VCaP (cell line): ENCODE measurements at regions not wholly inside any gene's neighbourhood (a gene's known extent, or its start where the extent isn't known, plus 50 kb on each side); places are given as distances from the start of the nearest gene placed in this dataset.

ENCODE experiments used
- H3K27ac ChIP-seq: fragments of 450-650 bp; 2 replicates; pipeline ENCODE4 v1.5.1; 2017
- CTCF ChIP-seq: fragments of 450-650 bp; conservative IDR thresholded peaks from 2 replicates; pipeline ENCODE4 v1.5.1; 2017; ENCODE audit warnings: mild to moderate bottlenecking, moderate library complexity

- H3K27ac ChIP-seq = peak overlapping the region; percentile 65
- TF ChIP-seq CTCF = no peak
Measured at GRCh38 chr9:1201262-1201661, 151.1 kb downstream of the DMRT2 start.

DNA sequence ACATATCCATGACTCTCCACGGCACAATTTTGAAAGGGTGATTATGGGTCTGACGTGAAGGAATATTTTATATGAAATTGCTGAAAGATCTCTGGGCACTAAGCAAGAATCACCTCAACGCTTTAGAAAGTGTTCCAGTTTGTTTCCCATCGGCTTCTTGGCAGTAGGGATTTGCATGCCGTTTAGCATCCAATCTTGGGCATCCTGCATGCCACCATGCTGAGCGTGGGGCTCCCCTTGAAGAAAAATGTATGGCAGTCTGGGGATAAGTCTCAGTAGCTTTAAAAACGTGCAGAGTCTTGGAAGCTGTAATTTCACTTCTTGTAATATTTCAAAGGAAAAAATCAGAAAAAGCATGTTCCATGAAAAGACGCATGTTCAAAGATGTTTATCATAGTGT is 151.7 kb downstream of the DMRT2 start:
- no peak for TF ChIP-seq CTCF
- peak overlapping the region; percentile 65 for H3K27ac ChIP-seq

- H3K27ac ChIP-seq = peak overlapping the region; percentile 65; the same call in 1 of the 2 replicates
- no peak for TF ChIP-seq CTCF
Measured at GRCh38 chr9:1202512-1203280, 152.5 kb downstream of the DMRT2 start.

DNA sequence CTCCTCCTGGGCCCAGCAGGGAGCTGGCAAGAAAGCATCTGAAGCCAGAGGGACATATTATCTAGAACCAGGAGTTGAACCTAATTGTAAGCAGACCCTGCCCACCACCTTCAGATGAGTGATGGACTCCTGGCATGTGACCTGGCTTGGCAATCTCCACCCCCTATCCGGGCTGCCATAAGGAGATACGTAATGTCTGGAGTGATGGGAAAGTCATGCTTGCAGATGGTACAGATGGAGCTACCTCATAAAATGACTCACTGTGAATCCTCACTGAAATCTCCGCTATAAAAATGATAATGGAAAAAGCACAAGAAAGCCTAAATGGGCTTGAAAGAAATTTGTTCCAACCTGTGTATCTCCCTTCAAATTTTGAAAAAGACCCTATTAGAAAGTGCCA is 157.5 kb downstream of the DMRT2 start:
- H3K27ac ChIP-seq = no peak overlapping the region
- no peak for TF ChIP-seq CTCF

DNA sequence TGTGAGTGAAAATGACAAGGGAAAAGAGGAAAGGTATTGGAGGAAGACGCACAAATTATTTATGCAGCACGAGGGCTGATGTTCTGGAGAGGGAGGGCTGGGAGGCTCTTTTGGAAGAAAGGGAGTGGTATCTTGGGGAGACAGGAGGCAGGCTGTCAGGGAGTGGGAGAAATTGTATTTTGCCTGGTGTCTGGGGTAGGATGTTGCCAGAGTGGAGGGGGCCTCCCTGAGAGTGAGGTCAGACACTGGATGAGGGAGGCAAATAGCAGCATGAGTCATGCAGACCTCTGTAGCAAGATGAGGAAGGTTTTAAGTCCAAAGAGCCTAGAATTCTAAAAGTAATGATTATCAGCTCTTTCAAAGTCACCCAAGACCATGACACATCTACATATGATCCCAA is 158.0 kb downstream of the DMRT2 start:
- TF ChIP-seq CTCF = no peak
- no peak overlapping the region for H3K27ac ChIP-seq

GRCh38 chr9:1210954-1211353 is 160.8 kb downstream of the DMRT2 start:
- H3K27ac ChIP-seq = no peak overlapping the region
- no peak for TF ChIP-seq CTCF

GRCh38 chr9:1216532-1216931 is 166.4 kb downstream of the DMRT2 start:
- TF ChIP-seq CTCF = no peak
- no peak overlapping the region for H3K27ac ChIP-seq
